SK-N-SH (cell line): ENCODE measurements at regions not wholly inside any gene's neighbourhood (a gene's known extent, or its start where the extent isn't known, plus 50 kb on each side); places are given as distances from the start of the nearest gene placed in this dataset.

Experiments
- CTCF ChIP-seq: fragments of 200-600 bp; sonication (generic); IDR thresholded peaks from 2 replicates; pipeline ENCODE4 v1.6.1; 2017; ENCODE audit warnings: antibody characterized with exemption, mild to moderate bottlenecking, moderate library complexity
- EP300 ChIP-seq, 2 experiments: IDR thresholded peaks; 2 replicates each; pipeline versions ENCODE4 v1.4.0 to v1.6.1; 2012; ENCODE audit warnings: borderline replicate concordance in 1 of 2, low read depth in 1 of 2, low read length in 1 of 2
- FOSL2 ChIP-seq: IDR thresholded peaks from 2 replicates; pipeline ENCODE4 v1.4.0; 2012; ENCODE audit warnings: low read depth, mild to moderate bottlenecking, moderate library complexity, borderline replicate concordance
- FOXJ3 ChIP-seq: sonication (generic); formaldehyde crosslinking; IDR thresholded peaks from 2 replicates; pipeline ENCODE4 v1.5.1; 2020; ENCODE audit warnings: mild to moderate bottlenecking, missing genetic modification reagents
- MAX ChIP-seq: IDR thresholded peaks from 2 replicates; pipeline ENCODE4 v1.4.0; 2012; ENCODE audit warnings: low read depth
- MXI1 ChIP-seq: IDR thresholded peaks from 2 replicates; pipeline ENCODE4 v1.6.1; 2012; ENCODE audit warnings: mild to moderate bottlenecking, low read depth, low read length, improper control_type of control experiment
- POLR2AphosphoS5 ChIP-seq: IDR thresholded peaks from 2 replicates; pipeline ENCODE4 v1.6.1; 2012; ENCODE audit warnings: low read depth, low read length
- RCOR1 ChIP-seq: fragments of 150-350 bp; IDR thresholded peaks from 2 replicates; pipeline ENCODE4 v1.6.1; 2017; ENCODE audit warnings: antibody characterized with exemption, low read length
- SIN3A ChIP-seq: IDR thresholded peaks from 2 replicates; pipeline ENCODE4 v1.6.1; 2012; ENCODE audit warnings: low read depth, mild to moderate bottlenecking, low read length, moderate library complexity, borderline replicate concordance
- TAF1 ChIP-seq: IDR thresholded peaks from 2 replicates; pipeline ENCODE4 v1.6.1; 2012; ENCODE audit warnings: low read depth, mild to moderate bottlenecking, low read length, moderate library complexity, borderline replicate concordance
- YY1 ChIP-seq: IDR thresholded peaks from 2 replicates; pipeline ENCODE4 v1.4.0; 2012; ENCODE audit warnings: low read depth, mild to moderate bottlenecking

GRCh38 chr6:48474830-48475229, 363.8 kb upstream of the PTCHD4 start:
- TF ChIP-seq TAF1 (no peak), EP300 (IDR thresholded peaks at IDR 0.05; ENCODE audit: borderline replicate concordance in 1 of 2, low read depth in 1 of 2, low read length in 1 of 2) (no peak), MXI1 (no peak), CTCF (no peak), MAX (no peak), RCOR1 (no peak), YY1 (no peak), POLR2AphosphoS5 (no peak), SIN3A (no peak), FOSL2 (no peak), FOXJ3 (CRISPR knock-in tag) (no peak)
